PFSK-1 (cell line): ENCODE measurements at regions not wholly inside any gene's neighbourhood (a gene's known extent, or its start where the extent isn't known, plus 50 kb on each side); places are given as distances from the start of the nearest gene placed in this dataset.

Experiments used
- POLR2AphosphoS5 ChIP-seq: IDR thresholded peaks from 2 replicates; pipeline ENCODE4 v1.6.1; 2012; ENCODE audit warnings: low read depth, mild to moderate bottlenecking, control low read depth, low read length, moderate library complexity
- REST ChIP-seq, 2 experiments: IDR thresholded peaks; 2 replicates each; pipeline versions ENCODE4 v1.6.1 to v1.8.0; 2011 to 2012; ENCODE audit warnings: low read depth in 2 of 2, low read length in 2 of 2, control low read depth in 1 of 2, inconsistent platforms in 1 of 2, mild to moderate bottlenecking in 1 of 2, moderate library complexity in 1 of 2; ENCODE audit not compliant: insufficient read depth in 1 of 2

GRCh38 chr9:30478684-30479083 lies 1905.8 kb upstream of the ACO1 start:
- TF ChIP-seq POLR2AphosphoS5: no peak
- TF ChIP-seq REST (IDR thresholded peaks at IDR 0.05; ENCODE audit: insufficient read depth in 1 of 2, low read depth in 2 of 2, low read length in 2 of 2): no peak
